ENCODE measurements at regions not wholly inside any gene's neighbourhood (a gene's known extent, or its start where the extent isn't known, plus 50 kb on each side); places are given as distances from the start of the nearest gene placed in this dataset.

- Histone ChIP-seq H3K27me3 (replicated peaks; ENCODE audit: control insufficient read depth, insufficient read depth, low read length) (no peaks in the 10 kb centered on the region), H3K4me1 (no peaks in the 10 kb centered on the region), H3K4me3 (ENCODE audit: low read depth, low read length) (no peak overlapping the region), H3K9me3 (no peaks in the 10 kb centered on the region), H3K36me3 (ENCODE audit: control insufficient read depth, insufficient read depth, low read length) (no peaks in the 10 kb centered on the region)
- peaks cover 15% of the 10 kb centered on the region for H3K27me3 Mint-ChIP-seq (ENCODE audit: insufficient read depth, unreplicated experiment)
- no peak overlapping the region for H3K4me3 Mint-ChIP-seq (ENCODE audit: unreplicated experiment)
- H3K27ac Mint-ChIP-seq (ENCODE audit: unreplicated experiment): peak overlapping the region; percentile 27
- POLR2A ChIA-PET: no interaction called here
- no peaks in the 10 kb centered on the region for H3K36me3 Mint-ChIP-seq (ENCODE audit: insufficient read depth, unreplicated experiment)
- intact Hi-C loops (cut with micrococcal nuclease; ENCODE audit: unreplicated experiment): loop anchor here (1.0 kb wide), 1 partner anchor 192 kb away; no protein-coding TSS in a partner anchor
- peak in 1 of 2 experiments; percentile 16 for DNase-seq
- CTCF ChIA-PET: interaction anchor here (0.6 kb wide), 1 partner anchor 1871 kb away, joined by 3 read pairs; no protein-coding TSS in a partner anchor
- peak in 1 of 2 experiments; percentile 28 for TF ChIP-seq CTCF (IDR thresholded peaks at IDR 0.05; ENCODE audit: insufficient read depth in 1 of 2, low read depth in 1 of 2, low read length in 1 of 2, severe bottlenecking in 1 of 2, unreplicated experiment in 1 of 2)
- no TSS peak for BruUV-seq (replicated peaks)
- H3K9me3 Mint-ChIP-seq (ENCODE audit: unreplicated experiment): no peaks in the 10 kb centered on the region
- H3K4me1 Mint-ChIP-seq (ENCODE audit: low read depth, unreplicated experiment): no peaks in the 10 kb centered on the region
Measured at GRCh38 chr20:21832442-21833385, 127.2 kb downstream of the PAX1 start.

- H3K36me3 Mint-ChIP-seq (ENCODE audit: insufficient read depth, unreplicated experiment): no peaks in the 10 kb centered on the region
- intact Hi-C loops (cut with micrococcal nuclease; ENCODE audit: unreplicated experiment): loop anchor here (1.0 kb wide), 1 partner anchor 108 kb away; no protein-coding TSS in a partner anchor
- H3K27ac Mint-ChIP-seq (ENCODE audit: unreplicated experiment): no peak overlapping the region
- Histone ChIP-seq H3K4me1 (no peaks in the 10 kb centered on the region), H3K9me3 (no peaks in the 10 kb centered on the region), H3K4me3 (ENCODE audit: low read depth, low read length) (no peak overlapping the region), H3K27me3 (replicated peaks; ENCODE audit: control insufficient read depth, insufficient read depth, low read length) (no peaks in the 10 kb centered on the region), H3K36me3 (ENCODE audit: control insufficient read depth, insufficient read depth, low read length) (no peaks in the 10 kb centered on the region)
- DNase-seq: peak; percentile 48 to 52
- peaks cover 3% of the 10 kb centered on the region for H3K27me3 Mint-ChIP-seq (ENCODE audit: insufficient read depth, unreplicated experiment)
- H3K4me1 Mint-ChIP-seq (ENCODE audit: low read depth, unreplicated experiment): peaks cover 5% of the 10 kb centered on the region
- H3K9me3 Mint-ChIP-seq (ENCODE audit: unreplicated experiment): no peaks in the 10 kb centered on the region
- no TSS peak for BruUV-seq (replicated peaks)
- CTCF ChIA-PET: interaction anchor here (1.6 kb wide), 1 partner anchor 59 kb away, joined by 4 read pairs; no protein-coding TSS in a partner anchor
- POLR2A ChIA-PET: no interaction called here
- peak in 1 of 2 experiments; percentile 37 for TF ChIP-seq CTCF (IDR thresholded peaks at IDR 0.05; ENCODE audit: insufficient read depth in 1 of 2, low read depth in 1 of 2, low read length in 1 of 2, severe bottlenecking in 1 of 2, unreplicated experiment in 1 of 2)
- no peak overlapping the region for H3K4me3 Mint-ChIP-seq (ENCODE audit: unreplicated experiment)
Measured at GRCh38 chr20:21826976-21827375, 121.5 kb downstream of the PAX1 start.

GRCh38 chr20:21821358-21821757, 115.9 kb downstream of the PAX1 start:
- no TSS peak for BruUV-seq (replicated peaks)
- Mint-ChIP-seq H3K4me1 (ENCODE audit: low read depth, unreplicated experiment) (no peaks in the 10 kb centered on the region), H3K4me3 (ENCODE audit: unreplicated experiment) (no peak overlapping the region), H3K36me3 (ENCODE audit: insufficient read depth, unreplicated experiment) (no peaks in the 10 kb centered on the region), H3K9me3 (ENCODE audit: unreplicated experiment) (no peaks in the 10 kb centered on the region), H3K27ac (ENCODE audit: unreplicated experiment) (no peak overlapping the region), H3K27me3 (ENCODE audit: insufficient read depth, unreplicated experiment) (peaks cover 12% of the 10 kb centered on the region)
- POLR2A ChIA-PET: no interaction called here
- no peaks in the 10 kb centered on the region for H3K4me1 ChIP-seq
- no peak for DNase-seq
- no peaks in the 10 kb centered on the region for H3K27me3 ChIP-seq (replicated peaks; ENCODE audit: control insufficient read depth, insufficient read depth, low read length)
- CTCF ChIA-PET: no interaction called here
- intact Hi-C loops (cut with micrococcal nuclease; ENCODE audit: unreplicated experiment): no loop called here
- TF ChIP-seq CTCF (IDR thresholded peaks at IDR 0.05; ENCODE audit: insufficient read depth in 1 of 2, low read depth in 1 of 2, low read length in 1 of 2, severe bottlenecking in 1 of 2, unreplicated experiment in 1 of 2): no peak
- no peaks in the 10 kb centered on the region for H3K9me3 ChIP-seq
- no peak overlapping the region for H3K4me3 ChIP-seq (ENCODE audit: low read depth, low read length)
- no peaks in the 10 kb centered on the region for H3K36me3 ChIP-seq (ENCODE audit: control insufficient read depth, insufficient read depth, low read length)

Measured in Caco-2 (cell line).